ENCODE measurements at regions not wholly inside any gene's neighbourhood (a gene's known extent, or its start where the extent isn't known, plus 50 kb on each side); places are given as distances from the start of the nearest gene placed in this dataset.

DNA sequence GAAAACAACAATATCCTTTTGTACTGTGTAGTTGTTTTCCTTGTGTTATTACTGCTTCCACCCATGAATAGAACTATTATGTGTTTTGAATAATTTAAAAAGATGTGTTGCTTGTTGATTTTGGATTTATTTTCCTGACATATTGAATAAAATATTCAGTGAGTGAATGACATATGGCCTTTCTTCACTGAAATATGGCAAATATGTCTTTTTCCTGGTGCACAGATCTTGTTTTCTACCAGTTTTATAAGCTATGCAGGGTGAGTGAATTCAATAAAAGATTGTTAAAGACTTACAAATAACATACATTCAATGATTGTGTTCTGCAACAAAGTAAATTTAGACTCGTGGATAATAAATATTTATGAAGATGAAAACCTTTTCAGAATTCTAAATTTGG lies 1216.3 kb upstream of the ADGRL3 start:
- FAIRE-seq, result no peak
- DNase-seq (ENCODE audit: low spot score), result no peak

DNA sequence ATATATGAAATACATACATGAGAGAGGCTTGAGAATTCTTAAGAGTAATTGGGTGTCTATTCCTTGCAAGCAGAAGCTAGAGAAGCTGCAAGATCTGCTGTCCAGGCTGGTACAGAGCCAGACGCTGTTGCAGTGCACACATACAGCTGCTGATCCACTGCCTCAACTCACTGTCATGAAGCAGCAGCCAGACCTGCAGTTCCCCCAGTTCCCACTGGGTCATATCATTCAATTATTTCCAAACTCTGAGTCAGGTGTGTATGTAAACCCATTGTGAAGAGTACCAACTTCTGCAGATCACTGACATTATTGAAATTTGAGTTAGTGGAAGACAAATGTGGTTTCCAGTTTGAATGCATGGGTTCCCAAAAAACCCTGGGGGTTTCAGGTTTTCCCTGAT lies 1212.8 kb upstream of the ADGRL3 start:
- no peak for FAIRE-seq
- DNase-seq (ENCODE audit: low spot score), result no peak

DNA sequence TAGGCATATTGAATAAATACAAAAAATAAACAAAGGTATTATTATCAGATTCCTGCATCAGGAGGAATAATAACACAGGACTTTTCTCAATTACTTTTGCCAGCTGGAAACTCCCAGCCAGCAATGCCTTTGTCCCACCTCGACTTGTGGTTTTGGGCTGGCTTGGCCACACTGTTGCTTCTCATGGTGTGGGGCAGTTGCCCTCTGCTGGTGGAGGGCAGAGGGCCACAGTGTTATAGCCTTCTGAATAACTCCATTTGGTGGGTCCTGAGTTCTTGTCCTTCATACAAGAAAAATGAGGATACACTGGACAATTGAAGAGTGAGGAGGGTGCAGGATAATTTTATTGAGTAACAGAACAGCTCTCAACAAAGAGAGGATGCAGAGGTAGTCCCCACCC lies 1206.0 kb upstream of the ADGRL3 start:
- DNase-seq (ENCODE audit: low spot score) (no peak), FAIRE-seq (no peak)

DNA sequence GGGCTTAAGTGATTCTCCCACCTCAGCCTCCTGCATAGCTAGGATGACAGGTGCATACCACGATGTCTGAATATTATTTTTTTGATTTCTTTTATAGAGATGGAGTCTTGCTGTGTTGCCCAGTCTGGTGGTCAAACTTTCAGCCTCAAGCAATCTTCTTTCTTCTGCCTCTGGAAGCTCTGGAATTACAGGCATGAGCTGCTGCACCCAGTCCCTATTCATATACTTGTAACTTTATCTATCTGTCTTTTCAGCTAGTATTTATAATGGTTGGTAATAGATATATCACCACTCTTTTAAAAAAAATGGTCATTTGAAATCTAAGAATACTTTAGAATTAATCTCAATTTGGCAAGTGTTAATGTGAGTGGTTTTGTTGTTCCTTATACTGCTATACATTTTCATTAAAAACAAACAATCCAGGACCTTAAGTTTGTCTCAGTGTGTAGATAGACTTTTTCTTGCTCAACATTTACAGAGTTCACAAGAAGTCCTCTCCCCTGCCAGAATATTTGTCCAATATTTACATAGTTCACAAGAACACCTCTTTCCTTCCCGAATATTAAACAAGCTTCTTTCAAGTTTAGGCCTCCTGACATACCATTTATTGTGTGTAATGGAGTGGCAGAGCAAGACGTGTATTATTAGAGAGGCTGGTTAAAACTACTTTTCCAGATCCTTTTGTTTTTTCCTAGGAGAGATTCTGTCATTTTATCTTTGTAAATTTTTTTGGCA lies 1197.4 kb upstream of the ADGRL3 start:
- DNase-seq (ENCODE audit: low spot score) (no peak), FAIRE-seq (no peak)

DNA sequence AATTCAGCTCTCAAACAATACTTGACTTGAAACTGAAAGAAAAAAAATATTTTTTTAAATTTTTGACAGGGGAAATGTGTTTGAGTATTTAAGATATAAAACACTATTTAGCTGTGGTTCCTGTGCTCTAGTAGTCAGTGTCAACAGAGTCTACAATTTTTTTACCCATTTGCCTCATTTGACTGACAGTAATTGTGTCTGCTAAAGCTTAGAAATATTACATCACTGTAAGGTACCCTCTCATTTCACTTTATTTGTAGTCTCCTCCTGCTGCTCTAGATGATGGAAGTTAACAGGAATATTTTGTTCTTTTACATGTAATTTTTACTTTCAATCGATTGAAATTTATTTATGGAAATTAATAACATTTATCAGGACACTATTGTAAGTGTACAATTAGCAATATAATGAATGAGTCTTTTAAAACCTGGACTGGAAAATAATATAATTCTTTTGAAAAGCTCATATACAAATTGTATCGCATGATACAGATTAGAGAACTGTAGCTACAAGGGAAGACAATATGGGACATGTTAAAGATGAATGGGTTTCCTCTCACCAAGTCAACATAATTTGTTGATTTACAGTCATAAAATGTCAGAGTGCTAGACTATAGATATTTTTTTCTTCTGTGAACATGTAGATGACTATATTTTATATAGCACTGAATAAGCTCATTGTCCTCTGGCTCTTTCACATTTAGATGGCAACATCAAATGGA lies 1186.5 kb upstream of the ADGRL3 start:
- DNase-seq (ENCODE audit: low spot score) (no peak), FAIRE-seq (no peak)

DNA sequence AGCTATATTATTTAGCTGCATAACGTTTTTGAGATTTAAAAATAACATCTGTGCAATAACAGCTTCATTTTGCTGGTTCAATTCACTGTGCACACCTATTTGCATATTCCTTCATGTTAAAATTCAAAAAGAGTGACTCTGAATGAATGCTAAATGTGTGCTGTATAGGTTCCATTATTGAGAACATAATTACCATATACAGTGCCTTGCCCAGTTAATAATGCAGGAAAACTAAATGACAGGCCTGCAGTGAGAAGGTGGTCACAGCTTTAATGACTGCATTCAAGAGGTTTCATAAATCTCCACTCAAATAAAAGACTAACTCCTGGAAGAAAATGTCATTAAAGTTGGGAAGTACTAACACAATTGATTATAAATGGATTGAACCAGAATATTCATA lies 1183.2 kb upstream of the ADGRL3 start:
- DNase-seq (ENCODE audit: low spot score), result no peak

DNA sequence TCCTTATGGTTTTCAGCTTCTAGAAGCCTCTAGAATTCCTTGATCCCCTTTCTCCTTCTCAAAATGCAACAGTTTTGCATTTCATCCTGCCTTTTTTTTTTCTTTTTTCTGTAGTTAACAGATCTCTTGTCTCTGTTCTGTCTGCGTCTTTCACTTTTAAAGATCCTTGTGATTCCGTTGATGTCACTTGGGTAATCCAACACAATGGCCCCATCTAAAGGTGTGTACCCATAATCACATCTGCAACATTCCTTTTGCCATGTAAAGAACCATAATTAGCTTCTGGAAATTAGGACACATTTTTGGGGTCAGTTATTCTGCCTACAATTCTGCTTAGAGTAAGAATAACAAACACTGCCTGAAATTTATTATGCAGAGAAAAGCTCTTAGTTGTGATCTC lies 1180.9 kb upstream of the ADGRL3 start:
- no peak for FAIRE-seq
- no peak for DNase-seq (ENCODE audit: low spot score)

More for the DNA sequence above, 1183.2 kb upstream of the ADGRL3 start:
- FAIRE-seq, result no peak

DNA sequence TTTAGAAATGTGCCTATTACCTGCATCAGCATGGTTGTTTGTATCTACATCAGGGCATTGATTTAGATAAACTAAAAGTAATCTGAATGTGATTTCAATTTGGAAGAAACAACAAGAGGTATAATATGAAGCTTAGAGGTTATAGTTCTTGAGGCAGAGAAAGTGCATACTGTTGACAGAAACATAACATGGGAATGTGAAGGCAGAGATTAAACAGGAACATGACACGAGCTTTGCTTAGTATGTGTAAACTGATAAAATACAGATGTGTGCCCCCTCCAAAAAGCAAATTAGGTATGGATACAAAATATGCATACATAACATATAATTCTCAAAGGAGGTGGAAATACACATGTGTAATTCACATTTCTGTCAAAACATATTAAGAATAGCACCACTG lies 1180.2 kb upstream of the ADGRL3 start:
- DNase-seq (ENCODE audit: low spot score) (no peak), FAIRE-seq (no peak)

DNA sequence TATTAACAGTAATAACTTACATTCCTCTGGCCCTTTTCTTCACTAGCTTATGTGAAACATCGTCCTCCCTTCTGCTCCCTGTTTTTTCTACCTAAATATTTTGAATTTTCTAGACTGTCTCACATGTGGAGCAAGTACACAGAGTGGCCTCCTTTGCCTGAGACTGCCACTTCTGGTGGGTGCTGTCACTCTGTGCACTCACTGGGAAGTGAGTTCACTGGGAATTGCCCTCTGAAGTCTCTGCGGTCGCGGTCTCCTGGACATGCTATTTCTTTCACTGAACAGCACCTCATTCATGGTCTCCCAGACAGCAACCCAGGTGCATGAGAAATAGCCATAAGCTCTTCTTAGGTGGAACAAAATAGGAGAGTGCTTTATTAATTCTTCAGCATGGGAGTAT lies 1179.7 kb upstream of the ADGRL3 start:
- DNase-seq (ENCODE audit: low spot score) (no peak), FAIRE-seq (no peak)

DNA sequence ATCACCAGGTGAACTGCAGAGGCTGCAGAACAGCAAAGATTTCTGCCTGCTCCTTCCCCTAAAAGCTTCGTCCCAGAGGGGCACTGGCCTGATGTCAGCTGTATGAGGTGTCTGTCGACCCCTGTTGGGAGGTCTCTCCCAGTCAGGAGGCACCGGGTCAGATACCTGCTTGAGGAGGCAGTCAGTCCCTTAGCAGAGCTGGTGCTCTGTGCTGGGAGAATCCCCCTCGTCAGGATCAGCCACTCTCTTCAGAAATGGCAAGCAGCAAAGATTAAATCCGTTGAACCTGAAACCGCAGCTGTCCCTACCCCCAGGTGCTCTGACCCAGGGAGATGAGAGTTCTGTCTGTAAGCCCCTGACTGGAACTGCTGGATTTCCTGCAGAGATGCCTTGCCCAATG lies 1166.3 kb upstream of the ADGRL3 start:
- FAIRE-seq (no peak), DNase-seq (ENCODE audit: low spot score) (no peak)

DNA sequence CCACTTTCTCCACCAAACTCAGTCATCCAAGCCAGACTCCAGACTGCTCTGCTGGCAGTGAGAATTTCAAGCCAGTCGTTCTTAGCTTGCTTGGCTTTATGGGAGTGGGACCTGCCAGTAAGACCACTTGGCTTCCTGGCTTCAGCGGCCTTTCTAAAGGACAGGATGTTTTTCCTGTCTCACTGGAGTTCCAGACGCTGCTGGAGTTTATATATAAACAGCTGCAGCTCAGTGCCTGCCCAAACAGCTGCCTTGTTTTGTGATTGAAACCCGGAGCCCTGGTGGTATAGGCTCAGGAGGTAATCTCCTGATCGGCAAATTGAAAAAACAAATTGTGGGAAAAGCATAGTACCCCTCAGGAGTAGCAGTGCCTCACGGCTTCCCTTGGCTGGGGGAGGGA lies 1165.8 kb upstream of the ADGRL3 start:
- no peak for FAIRE-seq

DNA sequence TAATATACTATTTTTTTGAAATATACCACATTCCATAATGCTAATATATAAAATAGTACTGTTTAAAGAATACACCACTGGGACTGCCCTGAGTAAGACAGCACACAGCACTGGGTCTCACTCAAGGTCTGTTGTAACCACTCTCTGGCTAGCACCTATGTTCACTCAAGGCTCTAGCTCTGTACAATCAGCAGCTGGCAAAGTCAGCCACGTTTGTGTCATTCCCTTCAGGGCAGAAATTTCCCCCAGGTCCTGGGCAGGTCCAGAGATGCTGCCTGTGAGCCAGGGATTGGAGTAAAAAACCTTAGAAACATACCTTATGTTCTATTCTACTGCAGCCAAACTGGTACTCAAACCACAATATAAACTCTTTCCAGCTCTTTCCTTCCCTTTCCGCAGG lies 1160.2 kb upstream of the ADGRL3 start:
- no peak for DNase-seq (ENCODE audit: low spot score)
- no peak for FAIRE-seq

More for the DNA sequence above, 1165.8 kb upstream of the ADGRL3 start:
- DNase-seq (ENCODE audit: low spot score), result no peak

DNA sequence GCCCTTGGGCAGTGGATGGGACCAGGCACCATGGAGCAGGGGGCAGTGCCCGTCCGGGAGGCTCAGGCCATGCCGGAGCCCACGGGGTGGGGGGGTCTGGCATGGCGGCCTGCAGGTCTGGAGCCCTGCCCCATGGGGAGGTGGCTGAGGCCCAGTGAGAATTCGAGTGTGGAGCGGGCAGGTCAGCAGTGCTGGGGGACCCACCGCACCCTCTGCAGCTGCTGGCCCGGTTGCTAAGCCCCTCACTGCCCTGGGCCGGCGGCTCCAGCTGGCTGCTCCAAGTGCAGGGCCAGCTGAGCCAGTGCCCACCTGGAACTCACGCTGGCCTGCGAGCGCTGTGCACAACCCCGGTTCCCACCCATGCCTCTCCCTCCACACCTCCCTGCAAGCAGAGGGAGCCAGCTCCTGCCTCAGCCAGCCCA lies 1157.9 kb upstream of the ADGRL3 start:
- no peak for DNase-seq (ENCODE audit: low spot score)
- no peak for FAIRE-seq

DNA sequence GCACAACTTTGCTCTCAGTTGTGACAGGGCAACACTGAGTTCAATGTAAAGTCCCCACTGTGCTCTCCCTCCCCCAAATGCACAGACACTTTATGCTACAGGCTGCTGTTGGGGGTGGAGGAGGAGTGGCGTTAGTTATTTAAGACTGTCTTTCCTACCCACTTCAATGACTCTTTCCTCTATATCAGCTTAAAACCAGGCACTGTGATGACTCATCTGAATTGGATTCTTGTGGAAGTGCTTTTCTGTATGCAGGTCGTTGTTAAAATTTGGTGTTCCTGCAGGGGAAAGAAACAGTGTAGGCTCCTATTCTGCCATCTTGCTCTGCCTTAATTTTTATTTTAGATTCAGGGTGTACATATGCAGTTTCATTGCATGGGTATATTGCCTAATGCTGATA lies 1157.2 kb upstream of the ADGRL3 start:
- no peak for FAIRE-seq
- DNase-seq (ENCODE audit: low spot score), result no peak

DNA sequence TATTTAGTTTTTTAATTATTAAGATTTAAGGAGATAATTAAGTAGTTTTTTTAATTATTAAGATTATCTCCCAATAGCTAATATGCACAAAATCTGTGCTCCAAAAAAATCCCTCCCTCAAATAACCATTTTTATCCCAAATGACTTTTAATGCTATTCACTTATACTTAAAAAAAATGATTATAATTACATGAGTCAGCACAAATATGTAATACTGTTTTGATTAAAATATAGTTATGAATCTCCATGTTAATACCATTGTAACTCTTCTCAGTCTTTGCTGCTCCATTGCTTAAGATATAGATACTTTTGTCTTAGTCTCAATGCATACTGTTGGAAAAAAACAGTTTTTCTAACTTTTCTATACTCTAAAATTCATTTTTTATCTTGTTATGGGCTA lies 1121.1 kb upstream of the ADGRL3 start:
- no peak for FAIRE-seq
- DNase-seq (ENCODE audit: low spot score), result no peak

DNA sequence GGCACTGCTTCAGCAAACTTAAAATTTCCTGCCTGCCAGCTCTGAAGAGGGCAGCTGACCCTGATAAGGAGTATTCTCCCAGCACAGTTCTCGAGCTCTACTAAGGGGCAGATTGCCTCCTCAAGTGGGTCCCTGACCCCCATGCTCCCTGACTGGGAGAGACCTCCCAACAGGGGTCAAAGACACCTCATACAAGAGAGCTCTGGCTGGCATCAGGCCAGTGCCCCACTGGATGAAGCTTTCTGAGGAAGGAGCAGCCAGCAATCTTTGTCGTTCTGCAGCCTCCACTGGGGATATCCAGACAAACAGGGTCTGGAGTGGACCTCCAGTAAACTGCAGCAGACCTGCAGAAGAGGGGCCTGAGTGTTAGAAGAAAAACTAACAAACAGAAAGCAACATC lies 1118.3 kb upstream of the ADGRL3 start:
- DNase-seq (ENCODE audit: low spot score), result no peak
- no peak for FAIRE-seq

DNA sequence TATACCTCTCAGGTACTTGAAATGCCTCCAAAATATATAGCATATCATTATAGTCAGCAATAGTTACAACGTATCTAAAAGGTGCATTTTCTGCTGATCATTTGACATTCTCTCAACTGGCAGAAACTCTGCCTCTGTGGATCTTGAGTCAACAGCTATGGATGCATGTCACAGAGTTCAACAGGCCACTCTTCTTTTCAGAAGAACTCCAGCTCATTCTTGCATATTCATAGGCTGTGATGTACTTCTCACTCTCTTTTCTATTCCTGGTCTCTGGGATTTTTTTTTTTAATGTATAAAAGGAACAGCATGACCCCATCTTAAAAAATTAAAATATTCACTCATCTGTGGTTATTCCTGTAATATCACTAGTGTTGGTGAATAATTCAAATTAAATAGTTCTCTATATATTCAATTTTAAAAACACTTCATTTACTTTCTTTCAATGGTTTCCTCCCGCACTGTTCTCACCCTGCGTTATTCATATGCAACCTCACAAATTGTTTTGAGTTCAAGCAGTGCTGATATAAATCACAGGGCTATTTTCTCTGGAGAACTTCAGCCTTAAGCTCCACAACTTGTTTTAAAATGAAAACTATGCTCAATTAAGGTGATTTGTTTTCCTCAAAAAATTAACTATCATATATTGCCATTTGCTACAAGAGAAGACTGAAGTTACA lies 1111.2 kb upstream of the ADGRL3 start:
- FAIRE-seq, result no peak
- DNase-seq (ENCODE audit: low spot score), result no peak

DNA sequence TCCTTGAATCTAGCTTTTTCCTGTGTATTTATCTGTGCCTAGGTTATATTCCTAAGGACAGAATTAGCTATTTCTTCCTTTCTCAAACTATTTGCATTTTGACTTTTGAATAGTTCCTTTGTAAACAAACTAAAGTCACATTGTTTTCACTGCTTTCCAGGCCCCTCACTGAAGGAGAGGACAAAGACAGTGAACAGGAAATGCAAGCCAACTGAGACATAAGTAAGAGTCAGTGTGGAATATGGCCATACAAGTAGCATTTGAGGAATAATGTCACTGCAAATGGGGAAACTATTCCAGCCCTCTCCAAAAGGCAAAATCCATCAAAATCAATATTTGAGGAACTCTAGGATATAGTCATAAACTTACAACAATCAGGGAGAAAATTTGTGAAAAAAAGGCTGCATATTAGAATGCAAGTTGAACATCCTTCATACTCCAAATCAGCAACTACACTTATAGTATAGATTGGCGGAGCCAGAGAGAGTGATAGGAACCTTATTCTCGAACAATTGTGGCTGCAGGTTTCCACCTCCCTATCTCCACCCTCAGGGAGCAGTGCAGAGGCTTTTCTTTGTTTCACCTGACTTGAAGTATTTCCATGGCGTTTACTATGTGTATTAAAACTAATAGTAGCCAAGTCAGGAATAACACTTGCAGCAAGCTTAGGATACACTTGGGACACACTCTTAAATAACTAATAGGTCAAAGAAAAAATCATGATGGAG lies 1110.4 kb upstream of the ADGRL3 start:
- no peak for DNase-seq (ENCODE audit: low spot score)
- FAIRE-seq, result no peak

DNA sequence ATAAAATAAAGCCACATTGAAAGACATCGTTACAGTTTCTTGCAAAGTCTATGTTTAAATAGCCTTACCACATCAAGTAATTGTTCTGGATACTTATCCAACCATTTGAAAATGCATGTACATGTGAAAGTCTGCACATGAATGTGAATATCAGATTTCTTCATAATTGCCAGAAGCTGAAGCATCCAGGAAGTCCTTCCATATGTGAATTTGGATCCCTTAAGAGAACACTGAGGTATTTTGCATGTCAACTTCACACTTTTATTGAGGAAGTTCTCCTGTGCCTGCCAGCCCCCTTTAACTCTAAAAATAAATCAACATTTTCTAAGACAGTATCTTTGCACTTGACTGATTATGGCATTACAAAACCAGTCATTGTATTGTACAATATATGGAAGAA lies 1103.5 kb upstream of the ADGRL3 start:
- FAIRE-seq, result no peak
- DNase-seq (ENCODE audit: low spot score), result no peak

DNA sequence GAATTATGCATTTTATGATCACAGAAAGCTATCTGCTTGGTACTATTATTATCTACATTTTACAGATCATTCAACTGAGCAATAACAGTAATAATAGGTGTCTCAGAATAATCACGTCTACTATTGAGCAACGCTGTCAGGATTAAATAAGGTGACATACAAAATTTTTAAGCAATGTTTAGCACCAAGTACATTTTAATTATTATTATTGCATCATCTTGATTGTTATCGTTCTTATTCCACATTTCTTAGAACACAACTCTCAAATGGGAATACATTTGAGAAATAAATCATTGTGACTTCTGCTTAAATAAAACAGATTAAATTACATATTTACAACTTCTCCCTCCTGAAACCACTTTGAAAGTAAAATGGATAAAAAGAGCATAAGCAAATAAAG lies 1083.5 kb upstream of the ADGRL3 start:
- FAIRE-seq (no peak), DNase-seq (ENCODE audit: low spot score) (no peak)

DNA sequence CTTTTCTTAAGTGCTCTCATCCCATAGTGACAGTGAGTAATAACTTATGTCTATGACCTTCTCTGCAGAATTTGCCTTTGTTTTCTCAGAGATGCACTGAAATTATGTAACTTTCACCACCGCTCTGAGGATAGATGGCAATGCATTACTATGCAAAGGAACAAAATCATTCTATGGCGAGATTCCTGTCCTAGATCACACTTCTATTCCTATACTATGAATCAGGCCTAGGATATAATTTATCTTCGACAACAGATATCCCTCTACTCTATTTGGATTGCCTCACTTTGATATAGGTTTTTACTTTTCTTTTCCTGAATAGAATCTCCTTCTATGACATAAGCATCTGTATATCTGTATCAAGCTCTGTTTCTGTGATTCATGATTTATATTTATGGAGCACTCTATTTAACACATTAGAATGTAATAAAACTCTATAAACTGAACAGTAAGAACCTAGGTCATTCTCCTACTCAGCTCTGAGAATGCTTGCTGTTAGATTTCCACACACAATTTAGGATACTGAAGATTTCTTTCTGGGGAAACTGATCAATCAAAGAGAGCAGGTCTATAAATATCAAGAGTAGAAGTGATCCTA lies 1082.3 kb upstream of the ADGRL3 start:
- DNase-seq (ENCODE audit: low spot score) (no peak), FAIRE-seq (no peak)

DNA sequence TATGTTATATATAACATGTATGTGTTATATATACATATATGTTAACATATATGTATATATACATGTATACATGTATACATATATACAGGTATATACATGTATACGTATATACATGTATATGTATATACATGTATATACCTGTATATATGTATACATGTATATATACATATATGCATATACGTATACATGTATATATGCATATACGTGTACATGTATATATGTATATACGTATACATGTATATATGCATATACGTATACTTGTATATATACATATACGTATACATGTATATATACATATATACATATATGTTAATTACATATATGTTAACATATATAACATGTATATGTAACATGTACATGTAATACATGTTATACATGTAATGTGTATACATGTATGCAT lies 1077.3 kb upstream of the ADGRL3 start:
- DNase-seq (ENCODE audit: low spot score) (no peak), FAIRE-seq (no peak)
